HG03457 (cell line): ENCODE measurements at regions not wholly inside any gene's neighbourhood (a gene's known extent, or its start where the extent isn't known, plus 50 kb on each side); places are given as distances from the start of the nearest gene placed in this dataset.
"Not testable (repeated sequence)": the region's sequence is repeated elsewhere in the genome, so short reads cannot be mapped to it uniquely, and the experiment has no call there.

ENCODE experiments used
- ATAC-seq: cut with Tn5 transposase; IDR thresholded peaks from one replicate; pipeline ENCODE4 v1.9.1; 2021; ENCODE audit warnings: moderate number of reproducible peaks; ENCODE audit not compliant: unreplicated experiment

DNA sequence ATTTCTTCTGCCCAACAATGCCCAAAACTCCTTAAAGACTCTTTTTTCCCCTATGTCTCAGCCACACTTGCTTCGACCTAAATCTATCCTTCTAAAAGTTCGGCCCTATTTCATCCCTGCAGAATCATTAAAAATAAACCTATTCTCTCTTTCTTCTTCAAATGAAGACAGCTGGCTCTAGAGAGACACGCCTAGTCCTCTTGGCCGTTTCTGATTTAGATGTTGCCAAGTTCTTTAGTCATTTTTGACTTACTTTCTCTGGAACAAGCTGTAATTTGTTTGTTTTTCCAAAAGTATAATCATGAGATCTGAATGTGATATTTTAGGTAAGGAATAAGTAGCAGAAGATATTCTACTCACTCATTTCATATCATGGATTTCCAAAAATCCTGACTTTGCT is 211.6 kb downstream of the CENPC start:
- ATAC-seq = no peak

DNA sequence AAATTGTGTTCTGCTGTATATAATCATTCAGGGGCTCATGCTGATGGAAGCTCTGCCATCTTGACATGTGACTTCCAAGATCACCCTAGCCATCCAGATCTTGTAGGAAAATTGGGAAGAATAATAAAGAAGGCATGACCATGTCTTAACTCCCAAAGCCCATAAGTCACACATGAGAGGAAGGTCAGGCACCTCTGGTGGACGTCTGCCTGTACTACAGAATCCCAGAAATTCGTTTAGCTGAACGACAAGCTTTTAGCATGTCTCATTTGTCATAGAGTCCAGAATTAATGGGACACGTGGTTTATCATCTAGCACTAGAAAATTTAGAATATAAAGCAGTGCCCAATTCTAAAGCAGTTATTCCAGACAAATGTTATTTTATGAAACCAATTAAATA is 212.7 kb downstream of the CENPC start:
- peak; percentile 72 for ATAC-seq

DNA sequence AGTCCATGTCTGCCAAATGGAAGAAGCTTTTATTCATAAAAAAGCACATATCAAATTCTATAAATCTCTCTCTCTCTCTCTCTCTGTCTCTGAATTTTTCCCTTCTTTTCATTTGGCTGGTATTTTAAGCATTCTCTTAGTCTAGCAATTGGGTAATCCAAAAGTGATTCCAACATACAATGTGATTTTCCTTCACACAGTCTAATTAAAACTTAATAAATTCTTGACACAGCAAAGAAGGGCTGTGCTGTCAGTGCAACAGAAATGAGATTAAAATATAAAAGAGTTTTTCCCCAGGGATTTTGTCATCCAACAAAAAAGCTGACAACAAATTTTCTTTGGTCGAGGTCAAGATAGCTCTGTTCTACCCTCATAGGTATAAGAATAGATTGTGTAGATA is 216.9 kb downstream of the CENPC start:
- ATAC-seq = no peak

DNA sequence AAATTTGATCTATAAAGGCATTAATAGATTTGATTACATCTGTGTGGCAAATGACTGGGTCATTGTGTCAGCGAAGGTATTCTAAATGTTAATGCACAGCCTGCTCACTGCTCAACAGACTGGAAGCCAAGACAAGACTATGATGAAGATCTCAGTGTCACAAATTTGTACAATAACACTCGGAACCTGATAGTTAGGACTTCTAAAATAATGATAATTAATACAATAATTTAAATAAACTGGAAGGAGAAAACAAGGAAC is 217.4 kb downstream of the CENPC start:
- no peak for ATAC-seq

DNA sequence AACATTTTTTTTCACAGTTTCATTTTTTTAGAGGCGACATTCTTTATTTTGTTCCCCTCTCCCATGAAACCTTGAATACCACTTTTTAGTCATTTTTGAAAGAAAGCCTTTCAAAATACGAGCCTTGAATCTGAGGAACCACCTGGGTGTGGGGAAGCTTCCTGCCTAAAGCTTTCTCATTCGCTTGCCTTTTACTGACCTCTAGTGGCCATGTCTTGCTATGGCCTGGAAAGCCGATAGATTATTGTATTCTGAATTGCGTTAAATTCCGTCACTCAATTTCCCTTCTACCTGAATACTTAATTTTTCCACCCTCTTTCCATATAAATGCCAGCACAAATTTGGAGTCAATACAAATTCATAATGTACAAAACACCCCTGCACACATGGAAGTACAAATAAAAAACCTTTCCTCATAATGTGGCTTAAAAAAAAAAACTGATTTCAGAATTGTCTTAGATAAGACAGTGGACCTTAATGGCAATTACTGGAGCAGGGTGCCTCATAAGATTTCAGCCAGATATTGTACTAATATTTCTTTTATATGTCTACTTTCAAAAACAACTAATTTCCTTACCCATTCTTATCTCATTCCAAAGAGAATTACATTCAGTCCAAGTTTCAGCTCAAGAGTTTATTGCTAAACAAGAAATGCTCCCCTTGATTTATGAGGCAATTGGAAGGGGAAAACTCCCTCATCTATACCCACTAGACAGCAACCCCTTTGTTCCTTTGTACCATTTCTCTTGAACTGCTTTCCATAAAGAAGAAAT is 217.9 kb downstream of the CENPC start:
- ATAC-seq = peak; percentile 98

DNA sequence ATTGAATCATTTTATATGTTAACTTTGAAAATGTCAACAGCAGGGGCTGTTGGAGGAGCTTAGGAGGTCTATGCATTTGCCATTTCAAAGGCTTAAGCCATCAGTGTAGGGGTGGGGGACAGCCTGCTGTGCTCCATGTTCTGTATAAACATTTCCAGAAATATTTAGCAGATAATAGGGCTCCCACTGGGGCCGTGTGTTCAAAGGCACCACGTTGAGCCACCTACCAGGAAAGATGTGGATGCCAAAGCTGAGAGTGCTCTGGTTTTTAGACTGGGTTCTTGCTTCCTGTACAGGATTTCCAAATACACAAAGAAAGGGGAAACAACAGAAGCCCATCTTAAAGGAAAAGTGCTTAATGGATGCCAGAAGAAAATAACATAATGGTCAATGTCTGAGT is 219.5 kb downstream of the CENPC start:
- ATAC-seq = no peak

DNA sequence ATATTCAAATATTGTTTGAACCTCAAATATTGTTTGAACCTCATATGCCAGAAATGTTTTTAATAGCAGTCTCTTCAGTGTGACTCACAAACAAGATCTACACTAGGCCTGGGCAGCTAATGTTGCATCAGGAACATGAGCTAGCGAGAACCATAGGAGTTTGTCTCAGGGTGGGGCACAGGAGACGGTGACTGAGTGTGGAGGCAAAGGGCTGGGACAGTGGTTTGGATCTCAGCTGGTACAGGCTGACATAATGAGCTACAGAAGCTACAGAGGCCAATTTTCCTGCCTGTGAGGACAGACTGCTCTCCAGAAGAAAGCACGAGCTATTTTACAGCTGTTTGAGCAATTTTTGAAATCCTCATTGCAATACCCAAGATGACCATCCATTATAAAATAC is 224.7 kb downstream of the CENPC start:
- ATAC-seq = no peak

DNA sequence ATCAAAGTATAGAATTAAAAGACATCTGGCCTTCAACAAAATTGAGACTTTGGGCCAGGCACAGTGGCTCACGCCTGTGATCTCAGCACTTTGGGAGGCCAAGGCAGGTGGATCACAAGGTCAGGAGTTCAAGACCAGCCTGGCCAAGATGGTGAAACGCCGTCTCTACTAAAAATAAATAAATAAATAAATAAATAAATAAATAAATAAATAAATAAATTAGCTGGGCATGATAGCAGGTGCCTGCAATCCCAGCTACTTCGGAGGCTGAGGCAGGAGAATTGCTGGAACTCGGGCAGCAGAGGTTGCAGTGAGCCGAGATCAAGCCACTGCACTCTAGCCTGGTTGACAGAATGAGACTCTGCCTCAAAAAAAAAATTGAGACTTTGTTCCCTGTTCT is 225.7 kb downstream of the CENPC start:
- not testable (repeated sequence) for ATAC-seq

DNA sequence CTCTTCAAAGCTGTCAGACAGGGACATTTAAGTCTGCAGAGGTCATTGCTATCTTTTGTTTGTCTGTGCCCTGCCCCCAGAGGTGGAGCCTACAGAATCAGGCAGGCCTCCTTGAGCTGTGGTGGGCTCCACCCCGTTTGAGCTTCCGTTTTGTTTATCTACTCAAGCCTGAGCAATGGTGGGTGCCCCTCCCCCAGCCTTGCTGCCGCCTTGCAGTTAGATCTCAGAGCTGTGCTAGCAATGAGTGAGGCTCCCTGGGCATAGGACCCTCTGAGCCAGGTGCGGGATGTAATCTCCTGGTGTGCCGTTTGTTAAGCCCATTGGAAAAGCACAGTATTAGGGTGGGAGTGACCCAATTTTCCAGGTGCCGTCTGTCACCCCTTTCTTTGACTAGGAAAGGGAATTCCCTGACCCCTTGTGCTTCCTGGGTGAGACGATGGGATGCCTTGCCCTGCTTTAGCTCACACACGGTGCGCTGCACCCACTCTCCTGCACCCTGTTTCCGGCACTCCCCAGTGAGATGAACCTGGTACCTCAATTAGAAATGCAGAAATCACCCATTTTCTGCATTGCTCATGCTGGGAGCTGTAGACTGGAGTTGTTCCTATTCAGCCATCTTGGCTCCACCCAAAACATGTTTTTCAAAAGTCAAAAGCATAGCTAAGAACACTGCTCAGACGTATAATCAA is 244.7 kb downstream of the CENPC start:
- not testable (repeated sequence) for ATAC-seq

DNA sequence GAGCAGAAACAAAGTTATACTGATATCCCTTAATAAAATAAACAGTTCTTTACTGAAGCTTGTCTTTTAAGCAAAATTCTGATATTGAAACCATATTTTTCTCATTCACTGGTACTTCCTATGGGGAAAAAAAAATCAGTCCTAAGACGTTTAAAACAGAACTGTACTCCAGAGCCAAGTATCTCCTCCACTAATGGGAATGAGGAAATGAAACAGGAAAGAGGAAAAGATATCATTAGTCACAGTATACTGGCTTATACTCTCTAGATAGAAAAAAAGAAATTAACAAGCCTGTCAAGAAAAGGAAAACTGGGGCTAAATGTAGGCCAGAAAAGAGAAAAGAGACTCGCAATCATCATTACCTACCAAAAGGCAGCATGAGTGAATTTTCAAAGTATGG is 252.7 kb downstream of the CENPC start:
- no peak for ATAC-seq

DNA sequence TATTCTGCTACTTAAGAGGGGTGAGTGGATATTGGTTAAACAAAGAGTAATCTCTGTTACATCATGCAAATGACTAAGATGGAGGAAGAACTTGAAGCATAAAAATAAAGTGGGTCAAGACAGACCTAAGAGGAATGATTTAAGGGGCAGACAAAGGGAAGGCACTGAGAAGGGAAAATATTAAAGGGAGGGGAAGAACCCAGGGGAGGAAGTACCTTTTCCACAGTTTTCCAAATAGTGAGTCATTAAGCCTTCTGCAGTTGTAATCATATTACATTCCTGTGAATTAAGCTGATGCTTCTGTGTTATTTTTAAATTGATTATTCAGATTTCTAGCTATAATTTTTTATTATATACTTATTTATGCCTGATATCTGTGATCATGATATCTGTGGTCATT is 253.3 kb downstream of the CENPC start:
- no peak for ATAC-seq

DNA sequence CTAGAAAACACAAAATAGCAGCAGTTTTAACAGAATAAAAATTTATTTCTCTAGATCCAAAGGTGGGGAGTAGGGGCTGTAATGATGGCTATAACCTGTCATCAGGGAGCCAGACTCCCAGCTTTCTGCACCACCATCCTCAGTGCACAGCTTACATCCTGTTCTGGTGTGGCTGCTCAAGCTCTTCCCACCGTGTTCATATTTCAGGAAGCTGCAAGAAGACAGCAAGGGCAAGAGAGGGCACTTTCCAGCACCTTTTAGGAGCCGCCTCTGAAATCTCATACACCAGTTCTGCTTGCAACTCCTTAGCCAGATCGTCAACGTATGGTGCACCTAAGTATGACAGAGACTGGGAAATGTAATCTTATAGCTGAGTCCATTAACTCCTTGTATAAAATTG is 253.7 kb downstream of the CENPC start:
- no peak for ATAC-seq

DNA sequence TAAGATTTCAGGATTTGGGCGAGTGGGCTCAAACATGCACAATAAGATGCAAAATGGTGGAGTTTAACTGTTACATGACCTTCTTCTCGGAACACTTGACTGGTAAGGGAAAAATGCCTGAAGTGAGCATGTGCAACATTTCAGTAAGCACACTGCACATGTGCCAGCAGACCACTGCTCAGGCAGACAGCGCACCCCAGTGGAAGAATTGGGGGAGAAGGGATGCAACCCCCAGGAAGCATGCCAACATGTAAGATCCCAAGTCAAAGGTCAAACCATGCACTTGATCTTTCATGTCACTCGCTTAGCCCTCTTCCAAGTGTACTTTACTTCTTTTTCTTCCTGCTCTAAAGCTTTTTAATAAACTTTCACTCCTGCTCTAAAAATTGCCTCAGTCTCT is 256.3 kb downstream of the CENPC start:
- ATAC-seq = peak; percentile 69

DNA sequence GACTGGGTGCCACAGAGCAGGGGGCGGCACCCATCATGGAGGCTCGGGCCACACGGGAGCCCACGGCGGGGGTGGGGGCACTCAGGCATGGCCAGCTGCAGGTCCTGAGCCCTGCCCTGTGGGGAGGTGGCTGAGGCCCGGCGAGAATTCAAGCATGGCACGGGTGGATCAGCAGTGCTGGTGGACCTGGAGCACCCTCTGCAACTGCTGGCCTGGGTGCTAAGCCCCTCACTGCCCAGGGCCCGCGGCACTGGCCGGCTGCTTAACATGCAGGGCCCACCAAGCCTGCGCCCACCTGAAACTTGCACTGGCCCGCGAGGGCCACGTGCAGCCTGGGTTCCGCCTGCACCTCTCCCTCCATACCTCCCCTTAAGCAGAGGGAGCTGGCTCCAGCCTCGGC is 258.6 kb downstream of the CENPC start:
- no peak for ATAC-seq

DNA sequence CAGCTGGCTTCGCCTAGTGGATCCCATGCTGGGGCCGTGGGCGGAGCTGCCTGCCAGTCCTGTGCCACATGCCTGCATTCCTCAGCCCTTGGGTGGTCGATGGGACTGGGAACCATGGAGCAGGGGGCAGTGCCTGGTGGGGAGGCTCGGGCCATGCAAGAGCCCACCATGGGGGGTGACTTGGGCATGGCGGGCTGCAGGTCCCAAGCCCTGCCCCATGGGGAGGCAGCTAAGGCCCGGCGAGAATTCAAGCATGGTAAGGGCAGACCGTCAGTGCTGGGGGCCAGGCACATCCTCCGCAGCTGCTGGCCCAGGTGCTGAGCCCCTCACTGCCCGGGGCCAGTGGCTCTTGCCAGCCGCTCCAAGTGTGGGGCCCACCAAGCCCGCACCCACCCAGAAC is 262.6 kb downstream of the CENPC start:
- no peak for ATAC-seq

DNA sequence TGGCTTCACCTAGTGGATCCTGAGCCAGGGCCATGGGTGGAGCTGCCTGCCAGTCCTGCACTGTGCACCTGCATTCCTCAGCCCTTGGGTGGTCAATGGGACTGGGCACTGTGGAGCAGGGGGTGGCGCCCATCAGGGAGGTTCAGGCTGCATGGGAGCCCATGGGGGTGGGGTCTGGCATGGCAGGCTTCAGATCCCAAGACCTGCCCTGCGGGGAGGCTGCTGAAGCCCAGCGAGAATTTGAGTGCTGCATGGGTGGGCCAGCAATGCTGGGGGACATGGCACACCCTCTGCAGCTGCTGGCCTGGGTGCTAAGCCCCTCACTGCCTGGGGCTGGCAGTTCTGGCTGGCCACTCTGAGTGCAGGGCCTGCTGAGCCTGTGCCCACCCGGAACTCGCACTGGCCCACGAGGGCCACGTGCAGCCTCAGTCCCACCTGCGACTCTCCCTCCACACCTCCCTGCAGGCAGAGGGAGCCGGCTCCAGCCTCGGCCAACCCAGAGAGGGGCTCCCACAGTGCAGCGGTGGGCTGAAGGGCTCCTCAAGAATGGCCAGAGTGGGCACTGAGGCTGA is 270.0 kb downstream of the CENPC start:
- ATAC-seq = no peak

DNA sequence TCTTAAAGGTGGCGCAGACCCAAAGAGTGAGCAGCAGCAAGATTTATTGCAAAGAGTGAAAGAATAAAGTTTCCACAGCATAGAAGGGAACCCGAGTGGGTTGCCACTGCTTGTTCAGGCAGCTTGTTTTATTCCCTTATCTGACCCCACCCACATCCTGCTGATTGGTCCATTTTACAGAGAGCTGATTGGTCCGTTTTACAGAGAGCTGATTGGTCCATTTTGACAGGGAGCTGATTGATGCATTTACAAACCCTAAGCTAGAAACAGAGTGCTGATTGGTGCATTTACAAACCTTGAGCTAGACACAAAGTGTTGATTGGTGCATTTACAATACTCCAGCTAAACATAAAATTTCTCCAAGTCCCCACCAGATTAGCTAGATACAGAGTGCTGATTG is 270.6 kb downstream of the CENPC start:
- not testable (repeated sequence) for ATAC-seq

DNA sequence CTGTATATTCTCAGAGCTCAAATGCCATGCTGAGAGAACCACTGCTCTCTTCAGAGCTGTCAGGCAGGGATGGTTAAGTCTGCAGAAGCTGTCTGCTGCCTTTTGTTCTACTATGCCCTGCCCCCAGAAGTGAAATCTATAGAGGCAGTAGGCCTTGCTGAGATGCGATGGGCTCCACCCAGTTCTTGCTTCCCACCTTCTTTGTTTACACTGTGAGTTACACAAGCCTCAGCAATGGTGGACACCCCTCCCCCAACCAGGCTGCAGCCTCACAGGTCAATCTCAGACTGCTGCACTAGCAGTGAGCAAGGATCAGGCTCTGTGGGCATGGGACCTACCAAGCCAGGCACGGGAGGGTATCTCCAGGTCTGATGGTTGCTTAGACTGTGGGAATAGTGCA is 271.6 kb downstream of the CENPC start:
- no peak for ATAC-seq

DNA sequence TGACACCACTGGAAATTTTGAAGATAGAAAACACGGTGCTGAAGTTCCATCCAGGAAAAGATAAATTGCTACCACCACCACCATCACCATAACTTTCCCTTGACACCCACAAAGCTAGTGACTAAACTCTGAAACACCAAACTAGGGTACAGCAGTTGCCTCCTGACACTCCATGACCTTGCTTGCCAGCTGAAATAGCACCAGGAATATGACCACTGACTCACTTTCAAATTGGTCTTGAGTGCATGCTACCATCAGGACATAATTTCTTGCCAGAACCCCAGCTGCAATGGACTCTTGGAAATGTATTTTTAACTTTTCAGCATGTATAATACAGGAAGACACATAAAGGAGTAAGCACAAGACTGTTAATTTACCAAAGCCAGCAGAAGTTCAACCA is 283.3 kb downstream of the CENPC start:
- no peak for ATAC-seq

DNA sequence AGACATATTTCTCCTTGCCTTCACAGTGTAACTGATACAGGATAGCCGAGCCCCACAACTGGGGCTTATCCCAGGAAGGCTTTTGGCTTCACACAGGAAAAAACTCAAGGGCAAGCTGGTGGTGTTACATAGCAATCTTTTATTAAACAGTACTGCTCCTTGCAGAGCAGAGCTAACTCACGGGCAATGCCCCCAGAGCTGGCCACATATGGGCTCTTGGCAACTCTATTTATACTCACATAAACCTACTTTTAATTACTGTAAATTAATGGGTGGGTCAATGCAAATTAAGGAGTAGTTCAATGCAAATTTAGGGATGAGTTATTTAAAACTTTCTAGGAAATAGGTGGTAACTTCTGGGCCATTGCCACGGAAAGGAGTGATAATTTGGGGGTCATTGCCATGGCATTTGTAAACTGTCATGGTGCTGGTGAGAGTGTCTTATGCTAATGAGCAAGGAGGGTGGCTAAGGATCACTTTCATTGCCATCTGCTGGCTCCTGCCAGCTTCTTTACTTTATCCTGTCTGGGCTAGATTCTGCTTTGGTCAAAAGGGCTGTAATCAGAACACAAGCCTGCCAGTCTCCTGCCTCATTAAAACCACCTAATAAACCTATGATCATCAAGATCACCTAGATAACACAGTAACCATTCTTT is 288.8 kb downstream of the CENPC start:
- no peak for ATAC-seq

DNA sequence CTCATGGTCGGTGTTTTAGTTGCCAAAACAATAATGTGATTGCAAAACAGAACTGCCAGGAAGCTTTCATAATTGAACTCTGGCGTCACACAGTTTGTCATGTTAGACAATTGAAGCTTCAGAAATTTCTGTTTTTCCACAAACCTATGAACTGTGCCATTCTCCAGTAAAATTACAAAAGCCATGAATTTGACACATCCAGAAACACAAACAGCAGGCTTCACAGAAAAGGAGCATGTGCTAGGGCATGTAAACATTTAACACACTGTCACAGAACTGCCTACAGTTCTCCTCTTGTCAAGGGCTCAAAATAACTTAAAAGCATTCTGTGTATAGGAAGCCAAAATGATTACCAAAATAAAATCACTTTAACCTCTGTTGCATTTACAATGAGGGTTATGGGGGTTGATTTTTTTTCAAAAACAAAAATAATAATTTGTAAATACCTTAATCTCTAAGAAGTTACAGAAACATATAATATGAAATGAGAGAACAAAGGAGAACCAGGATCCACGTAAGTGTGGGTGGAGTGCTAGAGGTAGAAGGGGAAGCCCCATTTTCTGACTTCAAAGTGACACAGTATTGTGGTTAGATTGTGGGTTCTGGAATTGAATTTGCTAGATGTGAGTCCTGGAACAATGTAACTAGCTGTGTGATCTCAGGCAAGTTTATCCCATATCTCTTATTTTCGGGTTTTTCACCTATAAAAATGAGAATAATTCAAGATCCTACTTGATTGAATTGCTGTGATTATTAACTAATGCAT is 295.0 kb downstream of the CENPC start:
- no peak for ATAC-seq
